ENCODE measurements at regions not wholly inside any gene's neighbourhood (a gene's known extent, or its start where the extent isn't known, plus 50 kb on each side); places are given as distances from the start of the nearest gene placed in this dataset.
A peak's percentile ranks its signal among the peaks of the same experiment; 100 is the strongest.
"Not testable (repeated sequence)": the region's sequence is repeated elsewhere in the genome, so short reads cannot be mapped to it uniquely, and the experiment has no call there.

DNA sequence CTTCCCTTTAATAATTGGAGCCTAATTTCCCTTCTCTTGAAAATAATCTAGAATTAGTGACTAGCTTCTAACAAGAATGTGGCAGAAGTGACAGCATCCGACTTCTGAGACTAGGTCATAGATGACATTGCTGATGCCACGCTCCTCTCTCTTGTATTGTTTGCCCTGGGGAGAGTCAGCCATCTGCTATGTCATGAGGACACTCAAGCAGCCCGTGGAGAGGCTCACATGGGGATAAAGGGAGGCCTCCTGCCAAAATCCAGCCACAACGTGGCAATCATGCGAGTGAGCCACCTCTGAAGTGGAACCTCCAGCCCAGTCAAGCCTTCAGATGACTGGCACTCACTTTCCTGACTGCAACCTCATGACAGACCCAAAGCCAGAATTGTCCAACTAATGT lies 54.2 kb upstream of the LRRK2 start:
- no peak for TF ChIP-seq EZH2phosphoT487 (conservative IDR thresholded peaks at IDR 0.05; ENCODE audit: low read length)
- TF ChIP-seq, protein P1, sequence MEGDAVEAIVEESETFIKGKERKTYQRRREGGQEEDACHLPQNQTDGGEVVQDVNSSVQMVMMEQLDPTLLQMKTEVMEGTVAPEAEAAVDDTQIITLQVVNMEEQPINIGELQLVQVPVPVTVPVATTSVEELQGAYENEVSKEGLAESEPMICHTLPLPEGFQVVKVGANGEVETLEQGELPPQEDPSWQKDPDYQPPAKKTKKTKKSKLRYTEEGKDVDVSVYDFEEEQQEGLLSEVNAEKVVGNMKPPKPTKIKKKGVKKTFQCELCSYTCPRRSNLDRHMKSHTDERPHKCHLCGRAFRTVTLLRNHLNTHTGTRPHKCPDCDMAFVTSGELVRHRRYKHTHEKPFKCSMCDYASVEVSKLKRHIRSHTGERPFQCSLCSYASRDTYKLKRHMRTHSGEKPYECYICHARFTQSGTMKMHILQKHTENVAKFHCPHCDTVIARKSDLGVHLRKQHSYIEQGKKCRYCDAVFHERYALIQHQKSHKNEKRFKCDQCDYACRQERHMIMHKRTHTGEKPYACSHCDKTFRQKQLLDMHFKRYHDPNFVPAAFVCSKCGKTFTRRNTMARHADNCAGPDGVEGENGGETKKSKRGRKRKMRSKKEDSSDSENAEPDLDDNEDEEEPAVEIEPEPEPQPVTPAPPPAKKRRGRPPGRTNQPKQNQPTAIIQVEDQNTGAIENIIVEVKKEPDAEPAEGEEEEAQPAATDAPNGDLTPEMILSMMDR (IDR thresholded peaks at IDR 0.05; ENCODE audit: insufficient read depth, low read length, poor library complexity, severe bottlenecking): no peak
- Histone ChIP-seq H3K9me2 (replicated peaks; ENCODE audit: insufficient read depth, low read length) (no peaks in the 10 kb centered on the region), H3K79me2 (ENCODE audit: insufficient read depth, low read length) (no peaks in the 10 kb centered on the region), H3K27me3 (ENCODE audit: low read length) (no peaks in the 10 kb centered on the region), H3K36me3 (ENCODE audit: low read length) (0 out of 2 replicates have a peak, but pooled peaks cover 3% of the 10 kb centered on the region), H4K20me1 (ENCODE audit: low read depth, low read length) (no peaks in the 10 kb centered on the region), H3K4me3 (ENCODE audit: insufficient read depth, low read length, poor library complexity, severe bottlenecking) (no peak overlapping the region), H3K27ac (ENCODE audit: low read depth, low read length) (no peak overlapping the region), H2AFZ (ENCODE audit: low read depth, low read length, severe bottlenecking) (no peak overlapping the region), H3K9ac (ENCODE audit: low read length) (no peak overlapping the region), H3F3A (ENCODE audit: insufficient read depth) (no peaks in the 10 kb centered on the region), H3K4me2 (ENCODE audit: low read depth, low read length, poor library complexity, severe bottlenecking) (no peak overlapping the region), H3K9me3 (ENCODE audit: insufficient read depth, low read length) (no peaks in the 10 kb centered on the region; the same call in 1 of the 2 replicates)

DNA sequence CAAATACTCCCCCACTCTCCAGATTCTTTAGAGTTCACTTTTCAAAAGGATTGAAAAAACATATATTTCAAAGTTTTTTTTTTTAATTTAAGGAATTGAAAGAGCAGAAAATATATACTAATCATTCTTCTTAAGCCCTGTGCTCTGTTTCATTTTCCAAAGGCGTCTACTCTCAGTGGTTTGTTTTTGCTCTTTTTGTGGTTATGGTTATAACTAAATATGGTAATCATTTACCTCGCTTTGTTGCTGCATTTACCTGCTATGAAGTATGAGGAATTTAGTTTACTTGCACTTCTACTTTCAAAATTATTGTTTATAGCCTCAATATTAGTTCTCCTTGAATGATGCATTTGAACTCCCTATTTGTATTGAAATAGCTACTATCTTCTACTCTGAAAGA lies 55.9 kb upstream of the LRRK2 start:
- Histone ChIP-seq H3K36me3 (ENCODE audit: low read length) (0 out of 2 replicates have a peak, but pooled peaks cover 3% of the 10 kb centered on the region), H3K27me3 (ENCODE audit: low read length) (no peaks in the 10 kb centered on the region), H3K4me3 (ENCODE audit: insufficient read depth, low read length, poor library complexity, severe bottlenecking) (no peak overlapping the region), H4K20me1 (ENCODE audit: low read depth, low read length) (no peaks in the 10 kb centered on the region), H3K9me2 (replicated peaks; ENCODE audit: insufficient read depth, low read length) (no peaks in the 10 kb centered on the region), H3K9ac (ENCODE audit: low read length) (no peak overlapping the region), H3K27ac (ENCODE audit: low read depth, low read length) (no peak overlapping the region), H3K9me3 (ENCODE audit: insufficient read depth, low read length) (peaks cover 9% of the 10 kb centered on the region; the same call in 1 of the 2 replicates), H3K4me2 (ENCODE audit: low read depth, low read length, poor library complexity, severe bottlenecking) (peak overlapping the region; percentile 49), H2AFZ (ENCODE audit: low read depth, low read length, severe bottlenecking) (no peak overlapping the region), H3F3A (ENCODE audit: insufficient read depth) (no peaks in the 10 kb centered on the region), H3K79me2 (ENCODE audit: insufficient read depth, low read length) (no peaks in the 10 kb centered on the region)
- TF ChIP-seq EZH2phosphoT487 (conservative IDR thresholded peaks at IDR 0.05; ENCODE audit: low read length): no peak
- TF ChIP-seq, protein P1 (IDR thresholded peaks at IDR 0.05; ENCODE audit: insufficient read depth, low read length, poor library complexity, severe bottlenecking): no peak

- not testable (repeated sequence) for H3K36me3 ChIP-seq (ENCODE audit: low read length); H3K27me3 ChIP-seq (ENCODE audit: low read length); H3K79me2 ChIP-seq (ENCODE audit: insufficient read depth, low read length); H3K9ac ChIP-seq (ENCODE audit: low read length); H3K9me3 ChIP-seq (ENCODE audit: insufficient read depth, low read length); H3F3A ChIP-seq (ENCODE audit: insufficient read depth); H3K27ac ChIP-seq (ENCODE audit: low read depth, low read length); H3K4me3 ChIP-seq (ENCODE audit: insufficient read depth, low read length, poor library complexity, severe bottlenecking); H3K9me2 ChIP-seq (replicated peaks; ENCODE audit: insufficient read depth, low read length); H2AFZ ChIP-seq (ENCODE audit: low read depth, low read length, severe bottlenecking); H4K20me1 ChIP-seq (ENCODE audit: low read depth, low read length)
- peak overlapping the region; percentile 49 for H3K4me2 ChIP-seq (ENCODE audit: low read depth, low read length, poor library complexity, severe bottlenecking)
Measured at GRCh38 chr12:40168419-40168818, 56.4 kb upstream of the LRRK2 start.

DNA sequence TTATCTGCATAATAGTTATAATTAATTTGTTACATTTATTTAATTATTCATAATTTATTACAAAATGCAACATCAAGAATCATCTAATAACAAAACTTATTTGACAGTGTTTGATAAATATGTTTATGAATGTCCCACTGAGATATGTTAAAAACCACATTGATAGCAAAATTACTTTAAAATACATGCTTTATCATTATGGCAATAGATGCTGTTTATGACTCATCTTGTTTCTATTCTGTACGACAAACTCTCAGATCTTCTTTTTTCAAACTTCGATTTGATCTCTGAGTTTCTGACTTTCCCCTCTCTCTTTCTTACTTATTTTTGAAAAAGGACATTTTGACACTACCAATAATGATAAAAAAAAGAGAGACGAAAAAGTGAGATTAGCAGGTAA lies 56.8 kb upstream of the LRRK2 start:
- TF ChIP-seq, protein P1 (IDR thresholded peaks at IDR 0.05; ENCODE audit: insufficient read depth, low read length, poor library complexity, severe bottlenecking): no peak
- TF ChIP-seq EZH2phosphoT487 (conservative IDR thresholded peaks at IDR 0.05; ENCODE audit: low read length): no peak
- H4K20me1 ChIP-seq (ENCODE audit: low read depth, low read length): no peaks in the 10 kb centered on the region
- no peak overlapping the region for H3K4me3 ChIP-seq (ENCODE audit: insufficient read depth, low read length, poor library complexity, severe bottlenecking)
- H3K9me2 ChIP-seq (replicated peaks; ENCODE audit: insufficient read depth, low read length): no peaks in the 10 kb centered on the region
- no peaks in the 10 kb centered on the region for H3K27me3 ChIP-seq (ENCODE audit: low read length)
- H3K4me2 ChIP-seq (ENCODE audit: low read depth, low read length, poor library complexity, severe bottlenecking): no peak overlapping the region
- peaks cover 9% of the 10 kb centered on the region; the same call in 1 of the 2 replicates for H3K9me3 ChIP-seq (ENCODE audit: insufficient read depth, low read length)
- no peak overlapping the region for H3K27ac ChIP-seq (ENCODE audit: low read depth, low read length)
- no peak overlapping the region for H2AFZ ChIP-seq (ENCODE audit: low read depth, low read length, severe bottlenecking)
- H3K9ac ChIP-seq (ENCODE audit: low read length): no peak overlapping the region
- 0 out of 2 replicates have a peak, but pooled peaks cover 3% of the 10 kb centered on the region for H3K36me3 ChIP-seq (ENCODE audit: low read length)
- no peaks in the 10 kb centered on the region for H3F3A ChIP-seq (ENCODE audit: insufficient read depth)
- H3K79me2 ChIP-seq (ENCODE audit: insufficient read depth, low read length): no peaks in the 10 kb centered on the region

All from SU-DHL-6 (cell line).